ENCODE measurements at regions not wholly inside any gene's neighbourhood (a gene's known extent, or its start where the extent isn't known, plus 50 kb on each side); places are given as distances from the start of the nearest gene placed in this dataset.

GRCh38 chr11:87866951-87867350 lies 308.3 kb downstream of the RAB38 start:
- no peaks in the 10 kb centered on the region for H3K9me3 ChIP-seq
- intact Hi-C loops (cut with DNase I), result no loop called here
- TF ChIP-seq CTCF (IDR thresholded peaks at IDR 0.05), result no peak
- ATAC-seq (no peak), DNase-seq (no peak)
- H3K36me3 ChIP-seq, result no peaks in the 10 kb centered on the region
- H3K4me1 ChIP-seq, result no peaks in the 10 kb centered on the region
- H3K27ac ChIP-seq, result no peak overlapping the region
- H3K27me3 ChIP-seq (ENCODE audit: low read depth), result no peaks in the 10 kb centered on the region
- H3K4me3 ChIP-seq, result no peak overlapping the region

GRCh38 chr11:87861030-87861429 lies 314.2 kb downstream of the RAB38 start:
- Histone ChIP-seq H3K4me1 (no peaks in the 10 kb centered on the region), H3K36me3 (no peaks in the 10 kb centered on the region), H3K27ac (no peak overlapping the region), H3K4me3 (no peak overlapping the region), H3K27me3 (ENCODE audit: low read depth) (no peaks in the 10 kb centered on the region), H3K9me3 (no peaks in the 10 kb centered on the region)
- TF ChIP-seq CTCF (IDR thresholded peaks at IDR 0.05), result no peak
- ATAC-seq (no peak), DNase-seq (no peak)
- intact Hi-C loops (cut with DNase I), result no loop called here

- intact Hi-C loops (cut with DNase I), result no loop called here
- Histone ChIP-seq H3K36me3 (no peaks in the 10 kb centered on the region), H3K4me1 (no peaks in the 10 kb centered on the region), H3K27ac (no peak overlapping the region), H3K4me3 (no peak overlapping the region), H3K27me3 (ENCODE audit: low read depth) (no peaks in the 10 kb centered on the region), H3K9me3 (no peaks in the 10 kb centered on the region)
- DNase-seq (no peak), ATAC-seq (no peak)
- no peak for TF ChIP-seq CTCF (IDR thresholded peaks at IDR 0.05)
These were observed 315.6 kb downstream of the RAB38 start for GRCh38 chr11:87859636-87860035.

- Histone ChIP-seq H3K27ac (no peak overlapping the region), H3K4me1 (no peaks in the 10 kb centered on the region), H3K27me3 (ENCODE audit: low read depth) (no peaks in the 10 kb centered on the region), H3K4me3 (no peak overlapping the region), H3K9me3 (no peaks in the 10 kb centered on the region), H3K36me3 (no peaks in the 10 kb centered on the region)
- intact Hi-C loops (cut with DNase I), result no loop called here
- ATAC-seq (no peak), DNase-seq (no peak)
- no peak for TF ChIP-seq CTCF (IDR thresholded peaks at IDR 0.05)
These were observed 323.4 kb downstream of the RAB38 start for GRCh38 chr11:87851827-87852226.

- TF ChIP-seq CTCF (IDR thresholded peaks at IDR 0.05), result no peak
- ATAC-seq, result no peak
- intact Hi-C loops (cut with DNase I), result no loop called here
These were observed 324.0 kb downstream of the RAB38 start for GRCh38 chr11:87851234-87851633.

GRCh38 chr11:87849216-87849615 lies 326.0 kb downstream of the RAB38 start:
- intact Hi-C loops (cut with DNase I), result no loop called here
- no peaks in the 10 kb centered on the region for H3K4me1 ChIP-seq
- no peak overlapping the region for H3K4me3 ChIP-seq
- H3K36me3 ChIP-seq, result no peaks in the 10 kb centered on the region
- DNase-seq (no peak), ATAC-seq (no peak)
- no peak for TF ChIP-seq CTCF (IDR thresholded peaks at IDR 0.05)
- H3K9me3 ChIP-seq, result no peaks in the 10 kb centered on the region
- no peaks in the 10 kb centered on the region for H3K27me3 ChIP-seq (ENCODE audit: low read depth)
- no peak overlapping the region for H3K27ac ChIP-seq

More at GRCh38 chr11:87851234-87851633, 324.0 kb downstream of the RAB38 start:
- no peaks in the 10 kb centered on the region for H3K4me1 ChIP-seq
- DNase-seq, result no peak
- no peaks in the 10 kb centered on the region for H3K9me3 ChIP-seq
- H3K27me3 ChIP-seq (ENCODE audit: low read depth), result no peaks in the 10 kb centered on the region
- H3K36me3 ChIP-seq, result no peaks in the 10 kb centered on the region
- H3K4me3 ChIP-seq, result no peak overlapping the region
- H3K27ac ChIP-seq, result no peak overlapping the region
